ENCODE measurements at regions not wholly inside any gene's neighbourhood (a gene's known extent, or its start where the extent isn't known, plus 50 kb on each side); places are given as distances from the start of the nearest gene placed in this dataset.

DNA sequence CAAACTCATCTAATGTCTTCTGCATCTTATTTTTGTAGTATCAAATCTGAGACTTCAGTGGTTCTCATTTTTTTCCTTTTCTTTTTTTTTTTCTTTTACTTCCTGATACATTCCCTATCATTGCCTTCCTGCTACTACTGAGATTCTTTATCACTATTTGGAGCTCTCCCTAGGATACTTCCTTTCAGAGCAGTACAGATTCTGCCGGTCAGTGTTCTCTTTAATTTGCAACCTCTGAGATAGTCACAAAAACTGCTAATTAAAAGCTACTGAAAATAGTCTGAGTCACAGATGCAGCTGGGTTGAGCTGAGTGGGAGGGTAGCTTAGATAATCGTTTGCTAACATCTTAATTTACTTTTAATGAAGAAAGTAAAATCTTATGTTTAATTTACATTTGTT, 1279.7 kb downstream of the ARAP2 start:
- H3K36me3 ChIP-seq (ENCODE audit: insufficient read depth, low read length), result no peaks in the 10 kb centered on the region
- TF ChIP-seq, protein P1, sequence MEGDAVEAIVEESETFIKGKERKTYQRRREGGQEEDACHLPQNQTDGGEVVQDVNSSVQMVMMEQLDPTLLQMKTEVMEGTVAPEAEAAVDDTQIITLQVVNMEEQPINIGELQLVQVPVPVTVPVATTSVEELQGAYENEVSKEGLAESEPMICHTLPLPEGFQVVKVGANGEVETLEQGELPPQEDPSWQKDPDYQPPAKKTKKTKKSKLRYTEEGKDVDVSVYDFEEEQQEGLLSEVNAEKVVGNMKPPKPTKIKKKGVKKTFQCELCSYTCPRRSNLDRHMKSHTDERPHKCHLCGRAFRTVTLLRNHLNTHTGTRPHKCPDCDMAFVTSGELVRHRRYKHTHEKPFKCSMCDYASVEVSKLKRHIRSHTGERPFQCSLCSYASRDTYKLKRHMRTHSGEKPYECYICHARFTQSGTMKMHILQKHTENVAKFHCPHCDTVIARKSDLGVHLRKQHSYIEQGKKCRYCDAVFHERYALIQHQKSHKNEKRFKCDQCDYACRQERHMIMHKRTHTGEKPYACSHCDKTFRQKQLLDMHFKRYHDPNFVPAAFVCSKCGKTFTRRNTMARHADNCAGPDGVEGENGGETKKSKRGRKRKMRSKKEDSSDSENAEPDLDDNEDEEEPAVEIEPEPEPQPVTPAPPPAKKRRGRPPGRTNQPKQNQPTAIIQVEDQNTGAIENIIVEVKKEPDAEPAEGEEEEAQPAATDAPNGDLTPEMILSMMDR (IDR thresholded peaks at IDR 0.05; ENCODE audit: low read length), result no peak
- TF ChIP-seq EZH2 (IDR thresholded peaks at IDR 0.05; ENCODE audit: borderline replicate concordance, low read length), result no peak
- H3K9me3 ChIP-seq (ENCODE audit: low read length), result no peaks in the 10 kb centered on the region
- no peaks in the 10 kb centered on the region for H4K20me1 ChIP-seq (ENCODE audit: insufficient read depth, low read length)
- no peaks in the 10 kb centered on the region for H3K79me2 ChIP-seq (ENCODE audit: insufficient read depth, low read length)
- no peaks in the 10 kb centered on the region for H3F3A ChIP-seq (ENCODE audit: insufficient read depth, low read length)
- H3K27ac ChIP-seq (ENCODE audit: low read depth, low read length, poor library complexity, severe bottlenecking), result no peak overlapping the region
- no peak overlapping the region for H2AFZ ChIP-seq (ENCODE audit: low read length)
- H3K4me3 ChIP-seq (ENCODE audit: low read depth, low read length, poor library complexity, severe bottlenecking), result no peak overlapping the region
- no peaks in the 10 kb centered on the region for H3K4me1 ChIP-seq (ENCODE audit: insufficient read depth, low read length, severe bottlenecking)
- no peak overlapping the region for H3K9ac ChIP-seq (ENCODE audit: low read length)
- no peak overlapping the region for H3K4me2 ChIP-seq (ENCODE audit: low read length)
- H3K27me3 ChIP-seq (ENCODE audit: insufficient read depth, low read length), result no peaks in the 10 kb centered on the region
- no peaks in the 10 kb centered on the region for H3K9me2 ChIP-seq (ENCODE audit: low read depth, low read length)

DNA sequence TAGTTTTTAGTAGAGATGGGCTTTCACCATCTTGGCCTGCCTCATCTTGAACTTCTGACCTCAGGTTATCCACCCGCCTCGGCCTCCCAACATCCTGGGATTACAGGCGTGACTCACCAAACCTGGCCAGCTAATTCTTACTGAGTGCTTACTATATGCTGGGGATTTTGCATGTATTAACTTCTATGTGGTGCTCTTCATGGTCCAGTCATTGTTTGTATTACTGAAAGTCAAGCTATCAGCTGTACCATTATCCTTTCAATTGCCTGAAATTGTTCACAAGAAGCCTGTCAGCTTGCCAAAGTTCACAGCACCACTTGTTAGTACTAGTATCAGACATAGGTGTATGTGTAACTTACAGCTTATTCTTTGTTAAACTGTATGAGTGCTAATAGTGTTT, 1272.1 kb downstream of the ARAP2 start:
- H3K79me2 ChIP-seq (ENCODE audit: insufficient read depth, low read length), result no peaks in the 10 kb centered on the region
- no peak overlapping the region for H3K4me2 ChIP-seq (ENCODE audit: low read length)
- H3K4me1 ChIP-seq (ENCODE audit: insufficient read depth, low read length, severe bottlenecking), result no peaks in the 10 kb centered on the region
- H3K9me3 ChIP-seq (ENCODE audit: low read length), result no peaks in the 10 kb centered on the region
- H3K4me3 ChIP-seq (ENCODE audit: low read depth, low read length, poor library complexity, severe bottlenecking), result no peak overlapping the region
- no peaks in the 10 kb centered on the region for H3K36me3 ChIP-seq (ENCODE audit: insufficient read depth, low read length)
- no peaks in the 10 kb centered on the region for H3K27me3 ChIP-seq (ENCODE audit: insufficient read depth, low read length)
- no peak overlapping the region for H3K9ac ChIP-seq (ENCODE audit: low read length)
- no peaks in the 10 kb centered on the region for H4K20me1 ChIP-seq (ENCODE audit: insufficient read depth, low read length)
- no peaks in the 10 kb centered on the region for H3K9me2 ChIP-seq (ENCODE audit: low read depth, low read length)
- no peak overlapping the region for H3K27ac ChIP-seq (ENCODE audit: low read depth, low read length, poor library complexity, severe bottlenecking)
- no peak for TF ChIP-seq EZH2 (IDR thresholded peaks at IDR 0.05; ENCODE audit: borderline replicate concordance, low read length)
- TF ChIP-seq, protein P1 (IDR thresholded peaks at IDR 0.05; ENCODE audit: low read length), result no peak
- no peaks in the 10 kb centered on the region for H3F3A ChIP-seq (ENCODE audit: insufficient read depth, low read length)
- H2AFZ ChIP-seq (ENCODE audit: low read length), result no peak overlapping the region

DNA sequence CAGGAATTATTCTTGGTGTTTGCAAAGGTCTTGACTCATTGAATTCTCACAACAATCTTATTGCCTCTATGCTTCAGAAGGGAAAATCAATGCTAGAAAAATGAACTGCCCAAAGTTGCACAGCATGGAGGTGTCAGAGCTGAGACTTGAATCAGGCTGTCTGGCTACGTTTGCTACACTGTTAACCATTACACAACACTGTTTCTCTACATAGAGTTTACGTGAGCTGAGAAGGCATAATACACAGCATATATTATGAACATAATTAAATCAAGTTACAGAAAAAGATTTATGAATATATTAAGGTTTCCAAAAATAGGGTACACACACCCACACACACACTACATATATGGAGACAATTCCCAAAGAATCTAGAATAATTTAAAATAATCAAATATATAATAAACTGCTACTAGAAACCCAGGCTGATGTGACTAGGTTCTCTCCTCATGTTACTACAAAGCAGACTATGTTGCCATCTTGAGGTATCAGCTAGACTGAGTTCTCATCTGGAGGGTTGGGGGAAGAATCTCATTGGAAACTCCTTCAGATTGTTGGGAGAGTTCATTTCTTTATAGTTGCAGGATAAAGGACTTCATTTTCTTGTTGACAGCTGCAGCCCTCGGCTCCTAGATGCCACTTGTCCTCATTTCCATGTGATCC, 1270.5 kb downstream of the ARAP2 start:
- Histone ChIP-seq H3K4me3 (ENCODE audit: low read depth, low read length, poor library complexity, severe bottlenecking) (no peak overlapping the region), H4K20me1 (ENCODE audit: insufficient read depth, low read length) (no peaks in the 10 kb centered on the region), H3K36me3 (ENCODE audit: insufficient read depth, low read length) (no peaks in the 10 kb centered on the region), H2AFZ (ENCODE audit: low read length) (no peak overlapping the region), H3K79me2 (ENCODE audit: insufficient read depth, low read length) (no peaks in the 10 kb centered on the region), H3K27ac (ENCODE audit: low read depth, low read length, poor library complexity, severe bottlenecking) (no peak overlapping the region), H3K4me2 (ENCODE audit: low read length) (no peak overlapping the region), H3K27me3 (ENCODE audit: insufficient read depth, low read length) (no peaks in the 10 kb centered on the region), H3K9me3 (ENCODE audit: low read length) (no peaks in the 10 kb centered on the region), H3F3A (ENCODE audit: insufficient read depth, low read length) (no peaks in the 10 kb centered on the region), H3K9ac (ENCODE audit: low read length) (no peak overlapping the region), H3K4me1 (ENCODE audit: insufficient read depth, low read length, severe bottlenecking) (no peaks in the 10 kb centered on the region), H3K9me2 (ENCODE audit: low read depth, low read length) (no peaks in the 10 kb centered on the region)
- TF ChIP-seq, protein P1 (IDR thresholded peaks at IDR 0.05; ENCODE audit: low read length), result no peak
- TF ChIP-seq EZH2 (IDR thresholded peaks at IDR 0.05; ENCODE audit: borderline replicate concordance, low read length), result no peak

Data from OCI-LY1 (cell line).